GM12873 (cell line): ENCODE measurements at regions not wholly inside any gene's neighbourhood (a gene's known extent, or its start where the extent isn't known, plus 50 kb on each side); places are given as distances from the start of the nearest gene placed in this dataset.

Source experiments
- TF ChIP-seq, protein P1 (sequence below): IDR thresholded peaks from 2 replicates; pipeline ENCODE4 v1.5.1; 2012; ENCODE audit warnings: low read depth, mild to moderate bottlenecking, moderate library complexity, low read length, control low read depth; ENCODE audit not compliant: insufficient read depth; ENCODE audit errors: missing control alignments

DNA sequence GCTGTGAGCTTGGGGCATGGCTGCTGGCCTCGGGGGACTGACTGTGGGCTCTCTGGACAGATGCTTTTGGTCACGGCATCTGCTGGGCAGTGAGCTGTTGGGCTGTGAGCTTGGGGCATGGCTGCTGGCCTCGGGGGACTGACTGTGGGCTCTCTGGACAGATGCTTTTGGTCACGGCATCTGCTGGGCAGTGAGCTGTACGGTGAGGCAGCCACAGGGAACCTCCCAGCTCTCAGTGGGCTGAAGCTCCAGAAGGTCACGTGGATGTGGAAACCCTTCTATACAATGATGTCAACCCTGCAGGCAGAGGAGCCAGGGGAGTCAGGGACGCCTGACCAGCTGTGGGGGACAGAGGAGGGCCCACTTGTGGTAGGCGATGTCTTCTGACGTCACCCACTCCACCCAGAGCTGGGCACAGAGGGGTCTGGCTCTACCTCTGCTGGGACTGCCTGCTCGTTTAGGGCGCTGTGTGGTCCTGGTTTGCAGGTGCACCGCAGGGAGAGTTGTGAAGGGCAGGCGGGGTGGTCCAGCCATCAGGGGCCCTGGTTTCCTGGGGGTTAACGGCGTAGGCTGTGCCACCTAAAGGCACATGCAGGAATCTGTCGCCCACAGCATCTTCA, 1331.3 kb downstream of the BRD1 start:
- TF ChIP-seq, protein P1, sequence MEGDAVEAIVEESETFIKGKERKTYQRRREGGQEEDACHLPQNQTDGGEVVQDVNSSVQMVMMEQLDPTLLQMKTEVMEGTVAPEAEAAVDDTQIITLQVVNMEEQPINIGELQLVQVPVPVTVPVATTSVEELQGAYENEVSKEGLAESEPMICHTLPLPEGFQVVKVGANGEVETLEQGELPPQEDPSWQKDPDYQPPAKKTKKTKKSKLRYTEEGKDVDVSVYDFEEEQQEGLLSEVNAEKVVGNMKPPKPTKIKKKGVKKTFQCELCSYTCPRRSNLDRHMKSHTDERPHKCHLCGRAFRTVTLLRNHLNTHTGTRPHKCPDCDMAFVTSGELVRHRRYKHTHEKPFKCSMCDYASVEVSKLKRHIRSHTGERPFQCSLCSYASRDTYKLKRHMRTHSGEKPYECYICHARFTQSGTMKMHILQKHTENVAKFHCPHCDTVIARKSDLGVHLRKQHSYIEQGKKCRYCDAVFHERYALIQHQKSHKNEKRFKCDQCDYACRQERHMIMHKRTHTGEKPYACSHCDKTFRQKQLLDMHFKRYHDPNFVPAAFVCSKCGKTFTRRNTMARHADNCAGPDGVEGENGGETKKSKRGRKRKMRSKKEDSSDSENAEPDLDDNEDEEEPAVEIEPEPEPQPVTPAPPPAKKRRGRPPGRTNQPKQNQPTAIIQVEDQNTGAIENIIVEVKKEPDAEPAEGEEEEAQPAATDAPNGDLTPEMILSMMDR: no peak

GRCh38 chr22:48495751-48496080, 1332.0 kb downstream of the BRD1 start:
- TF ChIP-seq, protein P1: no peak

- TF ChIP-seq, protein P1: no peak
Measured at GRCh38 chr22:48494968-48495750, 1332.5 kb downstream of the BRD1 start.

DNA sequence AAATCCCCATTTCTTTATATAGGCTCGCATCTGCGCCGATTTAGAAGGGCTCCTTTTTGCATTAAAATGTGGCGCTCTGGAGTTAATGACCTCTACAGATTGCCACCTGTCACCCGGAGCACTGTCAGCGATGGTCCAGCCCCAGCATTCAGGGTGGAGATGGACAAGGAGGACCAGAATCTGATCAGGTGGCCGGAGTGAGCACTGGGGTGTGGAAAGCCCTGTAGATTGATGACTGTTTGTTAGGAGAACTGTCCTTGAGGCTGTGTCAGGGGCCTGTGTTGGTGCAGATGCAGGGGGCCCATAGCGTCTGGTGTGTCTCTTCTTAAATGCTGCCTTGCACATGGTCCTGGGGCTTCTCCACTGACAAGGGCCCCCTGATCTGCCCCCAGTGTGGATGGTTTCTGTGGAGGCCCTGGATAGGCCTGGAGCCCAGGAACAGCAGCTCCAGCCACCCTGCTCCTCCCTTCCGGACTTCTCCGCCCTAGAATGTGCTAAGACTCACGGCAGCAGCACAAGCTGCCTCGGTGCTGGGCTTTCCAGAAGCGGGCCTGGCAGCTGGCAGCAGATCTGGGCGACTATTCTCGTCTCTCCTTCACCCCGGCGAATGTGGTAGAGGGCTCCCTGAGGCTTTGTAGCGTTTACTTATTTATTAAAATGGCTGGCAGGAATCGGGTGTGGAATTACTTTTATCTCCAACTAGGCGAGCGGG, 1333.3 kb downstream of the BRD1 start:
- TF ChIP-seq, protein P1: no peak

DNA sequence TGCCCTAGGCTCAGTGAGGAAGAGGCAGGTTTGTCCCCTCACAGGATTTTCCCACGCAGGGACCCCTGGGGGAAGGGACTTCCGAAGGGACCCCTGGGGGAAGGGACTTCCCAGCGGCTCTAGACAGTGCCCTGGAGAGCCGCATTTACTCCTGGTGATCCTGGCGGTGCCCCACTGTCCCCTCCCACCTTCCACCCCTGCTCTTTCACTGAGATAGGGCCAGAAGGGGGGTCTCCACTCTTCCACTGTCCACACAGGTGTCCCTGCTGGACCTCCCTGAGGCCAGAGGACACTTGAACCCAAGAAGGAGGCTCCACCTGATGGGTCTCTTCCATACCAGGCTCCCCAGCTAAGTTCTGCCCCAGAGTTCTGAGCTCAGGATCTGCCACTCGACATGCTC, 1333.9 kb downstream of the BRD1 start:
- TF ChIP-seq, protein P1: no peak

DNA sequence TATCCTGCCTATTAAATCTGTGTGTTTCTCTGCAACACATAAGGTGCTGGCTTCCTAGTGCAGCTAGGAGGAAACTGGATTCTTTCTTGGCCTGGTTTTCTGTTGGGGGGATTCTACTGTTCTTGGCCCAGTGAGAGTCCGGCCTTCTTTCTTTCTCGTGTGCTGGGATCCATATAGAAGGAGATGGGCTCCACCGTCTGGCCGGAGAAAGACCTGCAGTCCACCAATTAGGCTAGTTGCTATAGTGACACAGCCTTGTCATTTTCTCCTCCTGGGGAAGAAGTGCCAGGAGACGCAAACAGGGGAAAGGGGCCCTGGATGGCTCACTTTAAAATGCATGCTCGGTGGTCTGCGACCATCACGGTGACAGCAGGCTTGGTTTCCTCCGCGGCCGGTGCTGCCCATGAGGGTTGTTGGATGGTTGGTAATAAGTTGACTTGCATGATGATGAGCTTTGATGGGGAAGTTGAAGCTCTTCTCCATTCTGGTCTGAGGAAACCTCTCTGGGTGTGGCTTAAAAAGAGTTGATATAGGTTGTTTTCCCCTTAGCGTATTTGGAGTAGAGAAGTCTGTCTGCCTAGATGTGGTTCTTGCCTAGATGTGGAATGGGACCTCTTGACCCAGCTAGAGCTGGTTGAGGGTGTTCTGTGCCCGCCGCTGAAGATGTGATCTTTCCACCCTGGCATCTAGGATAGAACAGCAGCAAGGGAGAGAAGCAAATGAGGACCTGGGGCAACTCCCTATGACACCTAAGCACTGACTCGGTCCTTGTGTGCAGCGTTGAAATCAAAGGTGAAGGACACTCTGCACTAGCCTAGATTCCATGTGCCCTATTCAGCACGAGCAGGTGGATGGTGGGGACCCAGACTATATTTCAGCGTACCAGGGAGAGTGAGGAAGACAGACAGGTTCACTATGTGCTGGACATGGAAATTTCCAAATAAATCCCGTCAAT, 1335.0 kb downstream of the BRD1 start:
- TF ChIP-seq, protein P1: peak; percentile 91
